Mesothelial cell of epicardium (in vitro differentiated cells): ENCODE measurements at regions not wholly inside any gene's neighbourhood (a gene's known extent, or its start where the extent isn't known, plus 50 kb on each side); places are given as distances from the start of the nearest gene placed in this dataset.
A peak's percentile ranks its signal among the peaks of the same experiment; 100 is the strongest.
"Not testable (repeated sequence)": the region's sequence is repeated elsewhere in the genome, so short reads cannot be mapped to it uniquely, and the experiment has no call there.

Source experiments
- DNase-seq, 2 experiments: peaks; one replicate each; pipeline ENCODE4 v3.0.0; 2021; ENCODE audit warnings: low spot score in 2 of 2; ENCODE audit not compliant: unreplicated experiment in 2 of 2
- H3K27ac Mint-ChIP-seq: 2 replicates; pipeline ENCODE4 v1.8.0; 2021; ENCODE audit warnings: mixed read lengths
- H3K27me3 Mint-ChIP-seq: 2 replicates; pipeline ENCODE4 v1.8.0; 2021; ENCODE audit warnings: low read depth, mixed read lengths
- H3K36me3 Mint-ChIP-seq: 2 replicates; pipeline ENCODE4 v1.8.0; 2021; ENCODE audit warnings: mixed read lengths
- H3K4me1 Mint-ChIP-seq: 2 replicates; pipeline ENCODE4 v1.8.0; 2021; ENCODE audit warnings: mixed read lengths
- H3K4me3 Mint-ChIP-seq: 2 replicates; pipeline ENCODE4 v1.8.0; 2021; ENCODE audit warnings: mild to moderate bottlenecking, moderate library complexity, mixed read lengths
- H3K9me3 Mint-ChIP-seq: 2 replicates; pipeline ENCODE4 v1.8.0; 2021; ENCODE audit warnings: mixed read lengths
- TF ChIP-seq, protein P1 (sequence below): fragments of 200-600 bp; sonication (generic); IDR thresholded peaks from one replicate; pipeline ENCODE4 v1.5.0; 2021; ENCODE audit warnings: antibody characterized with exemption; ENCODE audit not compliant: unreplicated experiment

DNA sequence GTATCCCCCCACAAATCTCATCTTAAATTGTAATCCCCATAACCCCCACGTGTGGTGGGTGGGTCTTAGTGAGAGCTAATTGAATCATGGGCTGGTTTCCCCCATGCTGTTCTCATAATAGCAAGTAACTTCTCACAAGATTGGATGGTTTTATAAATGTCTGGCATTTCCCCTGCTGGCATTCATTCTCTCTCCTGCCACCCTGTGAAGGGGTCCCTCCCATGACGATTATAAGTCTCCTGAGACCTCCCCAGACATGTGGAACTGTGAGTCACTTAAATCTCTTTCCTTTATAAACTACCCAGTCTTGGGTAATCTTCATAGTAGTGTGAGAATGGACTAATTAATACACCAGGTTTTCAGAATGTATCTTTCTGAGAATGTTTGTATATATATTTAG, 1159.4 kb downstream of the FAM181B start:
- TF ChIP-seq, protein P1, sequence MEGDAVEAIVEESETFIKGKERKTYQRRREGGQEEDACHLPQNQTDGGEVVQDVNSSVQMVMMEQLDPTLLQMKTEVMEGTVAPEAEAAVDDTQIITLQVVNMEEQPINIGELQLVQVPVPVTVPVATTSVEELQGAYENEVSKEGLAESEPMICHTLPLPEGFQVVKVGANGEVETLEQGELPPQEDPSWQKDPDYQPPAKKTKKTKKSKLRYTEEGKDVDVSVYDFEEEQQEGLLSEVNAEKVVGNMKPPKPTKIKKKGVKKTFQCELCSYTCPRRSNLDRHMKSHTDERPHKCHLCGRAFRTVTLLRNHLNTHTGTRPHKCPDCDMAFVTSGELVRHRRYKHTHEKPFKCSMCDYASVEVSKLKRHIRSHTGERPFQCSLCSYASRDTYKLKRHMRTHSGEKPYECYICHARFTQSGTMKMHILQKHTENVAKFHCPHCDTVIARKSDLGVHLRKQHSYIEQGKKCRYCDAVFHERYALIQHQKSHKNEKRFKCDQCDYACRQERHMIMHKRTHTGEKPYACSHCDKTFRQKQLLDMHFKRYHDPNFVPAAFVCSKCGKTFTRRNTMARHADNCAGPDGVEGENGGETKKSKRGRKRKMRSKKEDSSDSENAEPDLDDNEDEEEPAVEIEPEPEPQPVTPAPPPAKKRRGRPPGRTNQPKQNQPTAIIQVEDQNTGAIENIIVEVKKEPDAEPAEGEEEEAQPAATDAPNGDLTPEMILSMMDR = no peak
- no peaks in the 10 kb centered on the region for H3K9me3 Mint-ChIP-seq
- peaks cover 4% of the 10 kb centered on the region for H3K27me3 Mint-ChIP-seq
- no peak for DNase-seq
- no peaks in the 10 kb centered on the region for H3K36me3 Mint-ChIP-seq
- no peak overlapping the region for H3K27ac Mint-ChIP-seq
- H3K4me1 Mint-ChIP-seq = peaks cover 6% of the 10 kb centered on the region
- no peak overlapping the region for H3K4me3 Mint-ChIP-seq

DNA sequence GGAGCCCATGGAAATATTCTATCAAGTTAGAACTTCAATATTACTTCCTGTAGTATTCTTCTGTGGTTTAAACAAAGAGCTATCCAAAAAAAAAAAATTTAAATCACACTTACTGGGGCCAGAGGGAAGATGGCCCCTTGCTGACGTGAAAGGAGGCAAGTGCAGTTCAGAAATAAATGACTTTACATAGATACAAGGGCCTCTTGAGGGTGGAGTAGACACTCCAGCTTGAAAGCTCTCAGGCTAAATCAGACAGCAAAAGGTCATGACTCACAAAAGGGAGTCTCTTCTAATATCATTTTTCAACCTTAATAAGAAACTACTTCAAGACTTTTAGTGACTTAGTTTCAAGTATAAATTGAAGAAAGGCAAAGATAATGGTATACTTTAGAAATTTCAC, 1160.3 kb downstream of the FAM181B start:
- no peak for DNase-seq
- Mint-ChIP-seq H3K4me1 (peaks cover 6% of the 10 kb centered on the region), H3K9me3 (no peaks in the 10 kb centered on the region)

DNA sequence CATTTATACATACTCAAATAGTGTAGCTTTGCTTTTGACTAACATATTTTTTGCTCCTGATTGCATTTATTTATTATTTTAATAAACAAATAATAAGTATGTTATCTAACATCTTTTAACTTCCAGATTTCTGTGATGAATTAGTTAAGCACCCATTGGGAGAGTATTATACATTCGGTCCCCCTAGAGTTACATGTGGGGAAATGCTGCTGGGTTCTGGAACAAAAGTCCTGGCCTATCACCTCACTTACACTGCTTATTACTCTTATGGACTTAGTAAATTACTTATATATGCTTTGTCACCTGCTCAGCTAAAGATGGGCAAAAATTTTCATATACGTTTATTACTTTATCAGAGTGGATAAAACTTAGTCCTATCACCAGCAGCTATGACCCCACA, 1163.0 kb downstream of the FAM181B start:
- Mint-ChIP-seq H3K36me3 (no peaks in the 10 kb centered on the region), H3K4me1 (peaks cover 6% of the 10 kb centered on the region), H3K27ac (no peak overlapping the region), H3K27me3 (no peaks in the 10 kb centered on the region), H3K4me3 (no peak overlapping the region), H3K9me3 (no peaks in the 10 kb centered on the region)
- TF ChIP-seq, protein P1 = no peak
- no peak for DNase-seq

More for the DNA sequence above, 1160.3 kb downstream of the FAM181B start:
- Mint-ChIP-seq H3K36me3 (no peaks in the 10 kb centered on the region), H3K27me3 (peaks cover 4% of the 10 kb centered on the region), H3K4me3 (no peak overlapping the region), H3K27ac (peak overlapping the region; percentile 56)
- TF ChIP-seq, protein P1 = no peak

DNA sequence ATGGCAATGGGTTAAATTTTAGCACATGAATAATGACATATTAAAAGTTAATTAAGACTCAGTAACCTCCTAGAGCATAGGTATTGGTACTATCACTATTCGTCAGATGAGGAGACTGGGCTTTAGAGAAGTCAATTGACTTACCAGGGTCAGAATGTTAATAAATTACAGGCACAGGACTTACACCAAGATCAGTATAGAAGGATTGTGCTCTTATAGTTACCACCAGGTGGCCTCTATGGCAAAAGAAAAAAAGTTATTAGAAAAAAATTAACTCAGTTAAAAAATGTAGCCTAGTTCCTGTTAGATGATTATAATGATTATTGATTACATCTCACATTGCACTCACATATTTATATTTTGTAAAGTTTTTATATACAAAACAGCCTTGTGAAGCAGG, 1163.7 kb downstream of the FAM181B start:
- no peaks in the 10 kb centered on the region for H3K27me3 Mint-ChIP-seq
- H3K9me3 Mint-ChIP-seq = peaks cover 5% of the 10 kb centered on the region
- TF ChIP-seq, protein P1 = peak; percentile 30
- H3K27ac Mint-ChIP-seq = no peak overlapping the region
- no peaks in the 10 kb centered on the region for H3K36me3 Mint-ChIP-seq
- H3K4me3 Mint-ChIP-seq = no peak overlapping the region
- peaks cover 6% of the 10 kb centered on the region for H3K4me1 Mint-ChIP-seq
- no peak for DNase-seq

DNA sequence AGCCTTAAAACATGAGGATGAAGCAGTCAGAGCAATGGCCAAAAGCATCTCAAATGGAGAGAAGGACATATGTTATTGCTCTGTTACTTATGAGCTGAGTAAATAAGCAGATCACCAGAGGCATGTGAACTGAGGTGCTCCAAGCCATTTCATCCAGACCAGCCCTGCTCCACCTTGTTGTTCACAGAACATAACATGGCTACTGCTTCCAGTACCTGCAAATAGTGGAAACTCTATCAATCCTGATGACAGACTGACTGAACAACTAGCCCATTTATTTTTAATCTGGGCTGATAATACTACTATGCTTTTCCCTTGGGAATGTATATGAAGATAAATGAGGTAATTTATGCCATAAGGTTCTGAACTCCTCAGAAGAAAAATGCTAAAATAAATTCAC, 1164.7 kb downstream of the FAM181B start:
- Mint-ChIP-seq H3K9me3 (peaks cover 11% of the 10 kb centered on the region), H3K27ac (no peak overlapping the region), H3K4me1 (peaks cover 6% of the 10 kb centered on the region), H3K36me3 (no peaks in the 10 kb centered on the region), H3K27me3 (no peaks in the 10 kb centered on the region), H3K4me3 (no peak overlapping the region)
- TF ChIP-seq, protein P1 = no peak
- no peak for DNase-seq

DNA sequence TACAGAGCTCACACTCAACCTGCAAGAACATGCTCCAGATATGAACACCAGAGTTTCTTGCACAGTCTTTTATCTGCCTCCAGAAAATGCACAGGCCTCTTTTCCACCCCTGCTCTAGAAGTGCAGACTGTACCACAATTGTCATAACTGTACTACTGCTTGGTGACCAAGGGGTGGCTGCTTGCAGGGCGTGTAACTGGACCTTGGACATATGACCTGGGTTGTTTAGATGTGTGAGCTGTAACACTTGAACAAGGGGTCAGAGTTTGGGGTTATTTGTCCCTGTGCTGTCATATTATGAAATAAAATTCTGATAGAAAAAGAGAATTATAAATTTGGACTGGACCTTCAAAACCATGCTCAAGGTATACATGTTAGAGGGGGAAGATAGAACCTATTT, 1185.5 kb downstream of the FAM181B start:
- Mint-ChIP-seq H3K27ac (no peak overlapping the region), H3K27me3 (no peaks in the 10 kb centered on the region), H3K9me3 (no peaks in the 10 kb centered on the region), H3K4me3 (no peak overlapping the region), H3K4me1 (no peaks in the 10 kb centered on the region), H3K36me3 (no peaks in the 10 kb centered on the region)
- TF ChIP-seq, protein P1 = no peak
- no peak for DNase-seq

DNA sequence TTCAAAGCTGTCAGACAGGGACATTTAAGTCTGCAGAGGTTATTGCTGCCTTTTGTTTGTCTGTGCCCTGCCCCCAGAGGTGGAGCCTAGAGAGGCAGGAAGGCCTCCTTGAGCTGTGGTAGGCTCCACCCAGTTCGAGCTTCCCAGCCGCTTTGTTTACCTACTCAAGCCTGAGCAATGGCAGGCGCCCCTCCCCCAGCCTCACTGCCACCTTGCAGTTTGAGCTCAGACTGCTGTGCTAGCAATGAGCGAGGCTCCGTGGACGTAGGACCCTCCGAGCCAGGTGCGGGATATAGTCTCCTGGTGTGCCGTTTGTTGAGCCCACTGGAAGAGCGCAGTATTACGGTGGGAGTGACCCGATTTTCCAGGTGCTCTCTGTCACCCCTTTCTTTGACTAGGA, 1193.9 kb downstream of the FAM181B start:
- not testable (repeated sequence) for DNase-seq, H3K27me3 Mint-ChIP-seq, H3K27ac Mint-ChIP-seq, H3K4me3 Mint-ChIP-seq, H3K4me1 Mint-ChIP-seq, H3K36me3 Mint-ChIP-seq
- peaks cover 13% of the 10 kb centered on the region for H3K9me3 Mint-ChIP-seq
